ENCODE measurements at regions not wholly inside any gene's neighbourhood (a gene's known extent, or its start where the extent isn't known, plus 50 kb on each side); places are given as distances from the start of the nearest gene placed in this dataset.
"Not testable (repeated sequence)": the region's sequence is repeated elsewhere in the genome, so short reads cannot be mapped to it uniquely, and the experiment has no call there.

DNA sequence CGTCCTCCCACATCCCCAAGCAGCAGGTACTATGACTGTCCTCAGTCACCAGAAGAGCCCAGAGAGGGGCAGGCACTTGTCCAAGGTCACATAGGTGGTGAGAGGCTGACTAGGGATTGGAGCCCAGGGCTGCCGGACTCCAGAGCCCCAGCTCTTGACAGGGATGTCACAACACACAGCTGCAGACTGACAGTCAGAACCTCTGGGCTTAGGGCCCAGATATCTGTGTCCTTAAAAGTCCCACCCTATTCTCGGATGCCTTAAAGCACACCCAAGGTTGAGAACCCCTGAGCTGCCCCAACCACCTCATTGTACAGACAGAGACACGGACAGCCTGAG lies 622.9 kb downstream of the MATN1 start:
- Histone ChIP-seq H3K27me3 (peaks cover 2% of the 10 kb centered on the region), H3K4me1 (ENCODE audit: control insufficient read depth in 1 of 2, insufficient read depth in 1 of 2, low read depth in 1 of 2, low read length in 1 of 2) (no peaks in the 10 kb centered on the region), H3K9me3 (no peaks in the 10 kb centered on the region), H3K27ac (no peak overlapping the region), H3K36me3 (no peaks in the 10 kb centered on the region), H3K4me3 (ENCODE audit: low read depth in 1 of 2, low read length in 1 of 2) (no peak overlapping the region)
- TF ChIP-seq CTCF (IDR thresholded peaks at IDR 0.05): no peak

- H3K27me3 ChIP-seq: no peaks in the 10 kb centered on the region
- no peaks in the 10 kb centered on the region for H3K9me3 ChIP-seq
- no peak for TF ChIP-seq CTCF (IDR thresholded peaks at IDR 0.05)
- H3K4me3 ChIP-seq (ENCODE audit: low read depth in 1 of 2, low read length in 1 of 2): no peak overlapping the region
- H3K27ac ChIP-seq: no peak overlapping the region
- H3K4me1 ChIP-seq (ENCODE audit: control insufficient read depth in 1 of 2, insufficient read depth in 1 of 2, low read depth in 1 of 2, low read length in 1 of 2): no peaks in the 10 kb centered on the region
- H3K36me3 ChIP-seq: no peaks in the 10 kb centered on the region
Observed at GRCh38 chr1:30099587-30100523, 623.5 kb downstream of the MATN1 start.

DNA sequence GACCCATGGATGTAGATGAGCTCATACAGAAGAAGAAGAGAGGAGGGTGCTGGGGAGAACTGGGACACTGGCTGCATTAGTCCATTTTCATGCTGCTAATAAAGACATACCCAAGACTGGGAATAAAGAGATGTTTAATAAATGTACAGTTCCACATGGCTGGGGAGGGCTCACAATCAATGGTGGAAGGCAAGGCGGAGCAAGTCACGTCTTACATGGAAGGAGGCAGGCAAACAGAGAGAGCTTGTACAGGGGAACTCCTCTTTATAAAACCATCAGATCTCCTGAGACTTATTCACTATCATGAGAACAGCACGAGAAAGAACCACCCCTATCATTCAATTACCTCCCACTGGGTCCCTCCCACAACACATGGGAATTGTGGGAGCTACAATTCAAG lies 625.5 kb downstream of the MATN1 start:
- H3K36me3 ChIP-seq; H3K27me3 ChIP-seq; H3K4me1 ChIP-seq (ENCODE audit: control insufficient read depth in 1 of 2, insufficient read depth in 1 of 2, low read depth in 1 of 2, low read length in 1 of 2); H3K9me3 ChIP-seq; H3K27ac ChIP-seq; H3K4me3 ChIP-seq (ENCODE audit: low read depth in 1 of 2, low read length in 1 of 2): not testable (repeated sequence)

- H3K27me3 ChIP-seq: no peaks in the 10 kb centered on the region
- no peak overlapping the region for H3K4me3 ChIP-seq (ENCODE audit: low read depth in 1 of 2, low read length in 1 of 2)
- no peaks in the 10 kb centered on the region for H3K9me3 ChIP-seq
- H3K27ac ChIP-seq: no peak overlapping the region
- no peaks in the 10 kb centered on the region for H3K36me3 ChIP-seq
- H3K4me1 ChIP-seq (ENCODE audit: control insufficient read depth in 1 of 2, insufficient read depth in 1 of 2, low read depth in 1 of 2, low read length in 1 of 2): no peaks in the 10 kb centered on the region
- no peak for TF ChIP-seq CTCF (IDR thresholded peaks at IDR 0.05)
Observed at GRCh38 chr1:30095451-30096025, 627.8 kb downstream of the MATN1 start.

- H3K9me3 ChIP-seq: no peaks in the 10 kb centered on the region
- no peak for TF ChIP-seq CTCF (IDR thresholded peaks at IDR 0.05)
- H3K4me1 ChIP-seq (ENCODE audit: control insufficient read depth in 1 of 2, insufficient read depth in 1 of 2, low read depth in 1 of 2, low read length in 1 of 2): no peaks in the 10 kb centered on the region
- H3K27ac ChIP-seq: no peak overlapping the region
- H3K36me3 ChIP-seq: no peaks in the 10 kb centered on the region
- H3K27me3 ChIP-seq: no peaks in the 10 kb centered on the region
- no peak overlapping the region for H3K4me3 ChIP-seq (ENCODE audit: low read depth in 1 of 2, low read length in 1 of 2)
Observed at GRCh38 chr1:30095051-30095450, 628.3 kb downstream of the MATN1 start.
